Loucy (cell line): ENCODE measurements at regions not wholly inside any gene's neighbourhood (a gene's known extent, or its start where the extent isn't known, plus 50 kb on each side); places are given as distances from the start of the nearest gene placed in this dataset.

ENCODE experiments used
- H2AFZ ChIP-seq: fragments of 200-600 bp; sonication (generic); 2 replicates; pipeline ENCODE4 v1.6.0; 2016; ENCODE audit warnings: antibody characterized with exemption, mild to moderate bottlenecking, low read length, moderate library complexity
- H3F3A ChIP-seq: fragments of 200-600 bp; 2 replicates; pipeline ENCODE4 v1.6.0; 2016; ENCODE audit warnings: antibody characterized with exemption, low read depth, mild to moderate bottlenecking
- H3K27me3 ChIP-seq: fragments of 200-600 bp; sonication (generic); 2 replicates; pipeline ENCODE4 v1.6.1; 2014; ENCODE audit warnings: low read length, mild to moderate bottlenecking; ENCODE audit not compliant: insufficient read depth, poor library complexity, severe bottlenecking
- H3K36me3 ChIP-seq: fragments of 200-600 bp; sonication (generic); 2 replicates; pipeline ENCODE4 v1.6.1; 2016; ENCODE audit warnings: low read length; ENCODE audit not compliant: insufficient read depth
- H3K4me1 ChIP-seq: fragments of 200-600 bp; sonication (generic); 2 replicates; pipeline ENCODE4 v1.5.1; 2014; ENCODE audit warnings: low read length, mild to moderate bottlenecking; ENCODE audit not compliant: insufficient read depth, poor library complexity, severe bottlenecking
- H3K4me2 ChIP-seq: fragments of 200-600 bp; sonication (generic); 2 replicates; pipeline ENCODE4 v1.6.0; 2014; ENCODE audit warnings: antibody characterized with exemption, low read length, low read depth, mild to moderate bottlenecking; ENCODE audit not compliant: poor library complexity, severe bottlenecking
- H3K4me3 ChIP-seq: fragments of 200-600 bp; sonication (generic); 2 replicates; pipeline ENCODE4 v1.5.1; 2014; ENCODE audit warnings: low read length, mild to moderate bottlenecking, mixed read lengths; ENCODE audit not compliant: poor library complexity, severe bottlenecking
- H3K79me2 ChIP-seq: fragments of 200-600 bp; sonication (generic); 2 replicates; pipeline ENCODE4 v1.6.1; 2014; ENCODE audit warnings: low read length; ENCODE audit not compliant: insufficient read depth
- H3K9ac ChIP-seq: fragments of 200-600 bp; sonication (generic); 2 replicates; pipeline ENCODE4 v1.6.0; 2014; ENCODE audit warnings: mild to moderate bottlenecking, low read depth, low read length, moderate library complexity; ENCODE audit not compliant: poor library complexity, severe bottlenecking
- H3K9me2 ChIP-seq: fragments of 200-600 bp; sonication (generic); replicated peaks from 2 replicates; pipeline ENCODE4 v1.6.1; 2016; ENCODE audit warnings: low read depth, low read length, mixed read lengths
- H3K9me3 ChIP-seq: fragments of 200-600 bp; sonication (generic); 2 replicates; pipeline ENCODE4 v1.6.1; 2014; ENCODE audit warnings: mild to moderate bottlenecking, antibody characterized with exemption, low read length, low read depth; ENCODE audit not compliant: insufficient read depth
- H4K20me1 ChIP-seq: fragments of 200-600 bp; sonication (generic); 2 replicates; pipeline ENCODE4 v1.6.0; 2014; ENCODE audit warnings: antibody characterized with exemption, low read length, mild to moderate bottlenecking; ENCODE audit not compliant: insufficient read depth, poor library complexity, severe bottlenecking
- CTCF ChIP-seq: fragments of 200-600 bp; sonication (generic); conservative IDR thresholded peaks from 2 replicates; pipeline ENCODE4 v1.5.1; 2014; ENCODE audit warnings: mild to moderate bottlenecking, antibody characterized with exemption, low read length
- EZH2phosphoT487 ChIP-seq: fragments of 200-600 bp; IDR thresholded peaks from 2 replicates; pipeline ENCODE4 v1.6.1; 2018; ENCODE audit warnings: antibody characterized with exemption, mild to moderate bottlenecking, moderate library complexity, borderline replicate concordance

GRCh38 chr5:106476630-106477029 is 1194.1 kb downstream of the EFNA5 start:
- TF ChIP-seq CTCF (no peak), EZH2phosphoT487 (no peak)
- Histone ChIP-seq H3K4me2 (no peak overlapping the region), H3K4me1 (no peaks in the 10 kb centered on the region), H3K27me3 (no peaks in the 10 kb centered on the region), H3K9me3 (no peaks in the 10 kb centered on the region), H3K79me2 (no peaks in the 10 kb centered on the region), H3K36me3 (no peaks in the 10 kb centered on the region), H3F3A (no peaks in the 10 kb centered on the region), H2AFZ (no peak overlapping the region), H3K9ac (no peak overlapping the region), H4K20me1 (no peaks in the 10 kb centered on the region), H3K9me2 (no peaks in the 10 kb centered on the region), H3K4me3 (no peak overlapping the region)

GRCh38 chr5:106474066-106474465 is 1196.7 kb downstream of the EFNA5 start:
- Histone ChIP-seq H3K9me2 (no peaks in the 10 kb centered on the region), H3K9ac (no peak overlapping the region), H3K4me2 (no peak overlapping the region)

GRCh38 chr5:106459541-106459940 is 1211.2 kb downstream of the EFNA5 start:
- Histone ChIP-seq H3K27me3 (no peaks in the 10 kb centered on the region), H3K9me2 (no peaks in the 10 kb centered on the region), H3K9ac (no peak overlapping the region), H3K4me1 (no peaks in the 10 kb centered on the region), H3K9me3 (no peaks in the 10 kb centered on the region), H3K36me3 (no peaks in the 10 kb centered on the region), H3F3A (no peaks in the 10 kb centered on the region), H3K4me2 (no peak overlapping the region), H4K20me1 (no peaks in the 10 kb centered on the region), H3K4me3 (no peak overlapping the region), H3K79me2 (no peaks in the 10 kb centered on the region), H2AFZ (no peak overlapping the region)
- TF ChIP-seq CTCF = no peak
- no peak for TF ChIP-seq EZH2phosphoT487

More at GRCh38 chr5:106474066-106474465, 1196.7 kb downstream of the EFNA5 start:
- no peaks in the 10 kb centered on the region for H4K20me1 ChIP-seq
- no peak overlapping the region for H2AFZ ChIP-seq
- no peaks in the 10 kb centered on the region for H3K9me3 ChIP-seq
- no peaks in the 10 kb centered on the region for H3F3A ChIP-seq
- H3K4me3 ChIP-seq = no peak overlapping the region
- no peaks in the 10 kb centered on the region for H3K27me3 ChIP-seq
- H3K4me1 ChIP-seq = no peaks in the 10 kb centered on the region
- TF ChIP-seq CTCF = no peak
- TF ChIP-seq EZH2phosphoT487 = no peak
- H3K79me2 ChIP-seq = no peaks in the 10 kb centered on the region
- H3K36me3 ChIP-seq = no peaks in the 10 kb centered on the region
